HG03442 (cell line): ENCODE measurements at regions not wholly inside any gene's neighbourhood (a gene's known extent, or its start where the extent isn't known, plus 50 kb on each side); places are given as distances from the start of the nearest gene placed in this dataset.
A peak's percentile ranks its signal among the peaks of the same experiment; 100 is the strongest.

Experiments used
- ATAC-seq: cut with Tn5 transposase; IDR thresholded peaks from one replicate; pipeline ENCODE4 v1.9.1; 2021; ENCODE audit warnings: mild to moderate bottlenecking, moderate library complexity; ENCODE audit not compliant: unreplicated experiment

DNA sequence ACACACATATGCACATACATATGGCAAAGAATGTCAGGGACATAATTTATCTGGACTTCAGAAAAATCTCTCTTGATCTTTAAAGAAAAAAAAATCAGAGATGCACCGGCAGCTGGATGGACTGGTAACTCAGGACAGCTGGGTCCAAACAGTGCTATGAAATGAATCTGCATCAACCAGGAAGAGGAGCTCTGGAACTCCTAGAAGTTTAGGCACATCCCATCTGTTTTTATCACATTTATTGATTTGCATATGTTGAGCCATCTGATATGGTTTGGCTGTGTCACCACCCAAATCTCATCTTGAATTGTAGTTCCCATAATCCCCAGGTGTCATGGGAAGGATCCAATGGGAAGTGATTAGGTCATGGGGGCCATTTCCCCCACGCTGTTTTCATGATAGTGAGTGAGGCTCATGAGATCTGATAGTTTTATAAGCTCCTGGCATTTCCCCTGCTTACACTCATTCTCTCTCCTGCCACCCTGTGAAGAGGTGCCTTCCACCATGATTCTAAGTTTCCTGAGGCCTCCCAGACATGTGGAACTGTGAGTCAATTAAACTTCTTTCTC, 87.7 kb upstream of the AKIP1 start:
- no peak for ATAC-seq

DNA sequence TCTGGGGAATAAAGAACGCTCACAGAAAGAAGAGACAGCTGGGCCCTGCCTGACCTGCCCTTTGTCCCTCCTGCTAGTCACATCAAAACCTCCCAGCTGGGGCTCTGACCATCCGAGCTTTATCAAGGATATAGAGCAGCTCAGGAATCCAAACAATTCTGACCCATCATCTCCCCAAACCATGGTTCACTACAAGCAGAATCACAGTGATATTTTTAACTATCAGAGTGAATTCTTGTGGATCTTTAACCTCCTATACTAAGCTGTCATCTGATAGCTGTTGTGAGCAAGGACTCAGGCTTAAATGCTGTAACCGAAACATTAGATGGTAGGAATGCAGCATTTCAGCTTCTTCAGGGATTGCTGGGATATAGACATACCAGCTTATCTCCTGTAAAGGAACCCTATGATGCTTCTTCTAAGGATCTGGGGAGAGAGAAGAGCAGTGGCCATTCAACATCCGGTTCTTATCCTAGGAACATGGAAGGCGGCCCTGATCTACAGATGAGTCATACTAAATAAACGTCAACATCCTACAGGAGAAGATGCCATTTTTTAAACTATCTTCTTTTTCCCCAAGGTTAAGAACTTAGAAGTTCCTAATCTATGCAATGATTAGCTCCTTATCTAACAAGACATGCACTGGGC, 84.7 kb upstream of the AKIP1 start:
- ATAC-seq: no peak

DNA sequence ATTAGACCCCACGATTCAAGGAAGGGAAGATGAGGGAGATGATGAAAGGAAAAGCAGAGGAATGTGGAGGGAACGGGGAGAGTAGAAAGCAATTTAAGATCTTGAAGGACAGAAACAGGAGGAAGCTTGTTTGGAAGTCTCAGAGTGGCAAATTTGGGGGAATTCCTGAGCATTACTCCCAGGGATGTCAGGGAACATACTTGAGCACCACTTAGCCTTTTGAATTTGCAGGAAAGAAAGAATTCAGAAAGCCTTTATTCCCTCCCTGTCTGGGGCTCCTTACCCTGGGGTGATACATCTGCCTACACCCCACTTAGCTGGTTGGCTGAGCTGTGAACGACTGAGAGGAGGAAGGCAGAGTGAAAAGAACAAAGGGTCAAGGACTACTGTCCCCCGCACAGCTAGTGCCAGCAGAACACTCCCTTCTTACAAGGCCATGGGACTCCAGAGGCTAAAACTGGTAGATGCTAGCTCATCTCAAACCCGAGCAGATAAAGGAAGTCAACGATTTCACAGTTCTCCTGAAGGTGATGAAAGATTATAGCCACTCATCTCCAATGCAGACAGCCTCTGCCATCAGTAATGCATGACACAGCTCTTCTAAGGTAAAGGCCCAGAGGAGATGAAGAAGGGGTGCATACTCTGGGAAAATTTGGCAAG, 84.0 kb upstream of the AKIP1 start:
- no peak for ATAC-seq

DNA sequence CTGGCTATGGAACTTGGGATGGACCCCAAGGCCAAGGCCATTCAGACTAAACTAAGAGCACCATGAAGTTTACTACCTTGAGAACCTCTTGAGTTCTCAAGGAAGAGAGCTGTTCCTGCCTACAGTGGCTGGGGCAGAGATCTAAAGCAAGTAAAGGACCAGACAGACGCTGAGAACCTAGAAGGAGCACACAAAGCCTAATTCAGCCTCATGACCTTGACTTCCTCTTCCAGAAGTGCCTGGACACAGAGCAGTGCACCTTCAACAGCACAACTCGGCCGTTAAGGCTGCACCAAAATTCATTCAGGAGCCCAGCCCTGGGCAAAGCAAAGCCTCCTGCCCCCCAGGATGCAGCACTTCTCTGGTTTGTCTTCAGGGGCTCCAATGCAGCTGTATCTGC, 82.9 kb upstream of the AKIP1 start:
- no peak for ATAC-seq

DNA sequence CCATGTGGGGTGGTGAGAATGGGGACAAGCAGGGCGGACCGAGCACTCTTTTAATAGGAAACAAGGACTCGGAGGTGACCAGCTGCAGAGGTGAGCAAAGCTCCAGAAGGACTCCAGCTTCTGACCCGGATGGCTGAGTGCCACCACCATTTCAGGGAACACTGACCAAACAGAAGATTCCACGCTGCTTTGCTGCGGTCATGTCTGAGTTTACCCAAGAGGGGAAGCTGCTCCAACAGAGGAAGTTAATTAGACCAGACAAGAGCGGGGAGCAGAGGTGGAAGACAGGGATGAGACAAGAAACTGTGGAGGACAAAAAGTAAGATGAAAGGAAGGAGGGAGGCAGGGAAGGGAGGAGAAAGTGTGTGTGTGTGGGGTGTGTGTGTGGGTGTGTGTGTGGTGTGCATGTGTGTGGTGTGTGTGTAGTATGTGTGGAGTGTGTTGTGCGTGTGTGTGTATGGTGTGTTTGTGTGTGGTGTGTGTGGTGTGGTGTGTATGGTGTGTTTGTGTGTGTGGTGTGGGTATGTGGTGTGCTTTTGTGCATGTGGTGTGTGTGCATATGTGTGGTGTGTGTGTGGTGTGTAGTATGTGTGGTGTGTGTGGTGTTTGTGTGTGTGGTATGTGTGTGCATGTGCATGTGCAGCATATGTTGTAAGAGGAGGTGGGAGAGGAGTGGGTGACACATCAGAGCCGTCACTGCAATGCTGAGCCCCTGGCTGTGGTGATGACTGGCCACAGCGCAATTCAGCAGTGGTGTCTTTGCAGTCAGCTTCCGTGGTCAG, 82.2 kb upstream of the AKIP1 start:
- no peak for ATAC-seq

DNA sequence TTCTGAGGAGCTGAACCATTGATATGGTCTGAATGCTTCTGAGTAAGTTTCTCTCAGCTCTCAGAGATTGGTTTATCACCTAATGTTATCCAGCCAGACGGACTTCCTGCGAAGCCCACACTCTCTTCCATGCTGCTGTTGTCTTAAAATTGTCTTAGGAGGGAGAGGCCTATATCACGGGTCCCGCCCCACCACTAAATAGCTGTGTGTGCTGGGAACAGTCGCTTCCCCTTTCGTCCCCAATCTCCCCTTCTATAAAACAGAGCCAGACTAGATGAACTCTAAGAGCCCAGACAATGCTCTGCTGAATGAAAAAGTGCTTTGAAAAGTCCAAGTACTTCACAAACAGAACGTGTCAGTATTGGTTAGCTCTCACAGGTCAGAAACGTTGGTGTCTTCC, 81.4 kb upstream of the AKIP1 start:
- ATAC-seq: no peak

DNA sequence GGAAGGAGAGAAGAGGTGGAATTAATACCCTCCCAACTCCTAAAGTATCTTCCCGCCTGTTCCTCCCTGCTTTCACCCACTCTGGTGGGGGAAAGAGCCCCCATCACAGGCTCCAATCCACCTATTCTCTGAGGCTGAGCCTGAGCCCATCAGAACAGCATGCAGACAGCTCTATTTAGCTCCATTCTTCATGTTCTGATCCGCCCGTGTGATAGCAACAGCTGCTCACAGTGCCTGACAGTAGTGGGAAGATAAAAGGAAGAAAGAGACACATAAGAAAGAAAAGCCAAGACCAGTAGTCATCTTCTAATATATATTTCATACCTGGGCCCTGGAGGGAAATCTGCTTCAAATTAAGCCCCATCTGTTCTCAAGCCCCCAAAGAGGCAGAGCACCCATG, 80.3 kb upstream of the AKIP1 start:
- no peak for ATAC-seq

DNA sequence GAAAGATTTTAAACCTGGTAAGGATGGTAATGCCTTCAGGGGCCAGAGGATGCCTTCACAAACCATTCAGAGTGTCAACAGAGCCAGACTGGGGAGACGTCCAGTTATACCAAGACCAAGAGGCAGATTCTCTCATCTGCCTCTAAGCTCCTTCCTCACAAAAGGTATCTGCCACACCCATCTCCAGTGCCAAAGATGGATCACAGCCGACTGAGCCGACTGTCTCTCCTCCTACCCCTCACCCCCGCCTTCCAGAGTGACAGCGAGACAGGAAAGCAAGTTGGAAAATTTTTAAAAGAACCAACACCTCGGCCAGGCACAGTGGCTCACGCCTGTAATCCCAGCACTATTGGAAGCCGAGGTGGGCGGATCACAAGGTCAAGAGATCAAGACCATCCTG, 79.1 kb upstream of the AKIP1 start:
- ATAC-seq: no peak

DNA sequence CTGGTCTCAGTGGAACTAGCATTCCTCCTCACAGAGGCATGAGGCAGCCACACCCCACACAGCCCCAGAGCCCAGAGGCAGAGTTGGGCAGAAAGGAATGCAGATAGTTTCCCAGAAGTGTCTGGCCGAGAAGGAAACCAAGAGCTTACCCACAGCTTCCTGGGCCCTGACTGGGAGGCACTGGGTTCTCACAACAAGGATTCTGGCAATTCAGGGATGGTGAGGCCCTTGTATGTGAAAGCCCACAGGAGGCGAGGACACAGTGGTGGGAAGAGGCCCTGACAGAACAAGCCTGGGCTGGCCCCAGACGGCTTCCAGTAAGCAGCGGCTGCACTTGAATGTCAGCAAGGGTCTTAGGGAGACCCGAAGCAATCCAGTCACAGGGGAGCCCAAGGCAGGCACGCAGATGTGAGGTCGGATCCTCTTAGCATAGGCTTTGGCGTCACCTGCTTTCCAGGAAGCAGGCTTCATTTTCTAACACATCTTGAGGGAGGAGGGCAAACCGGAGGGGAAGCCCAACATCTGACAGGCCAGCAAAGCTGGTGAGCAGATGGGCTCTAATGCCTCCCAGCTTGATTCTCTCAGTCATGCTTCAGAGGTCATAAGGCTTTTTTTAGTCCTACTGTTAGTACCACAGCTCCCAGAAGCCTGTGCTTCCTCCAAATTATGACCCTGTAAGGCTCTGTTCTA, 78.3 kb upstream of the AKIP1 start:
- peak; percentile 81 for ATAC-seq

DNA sequence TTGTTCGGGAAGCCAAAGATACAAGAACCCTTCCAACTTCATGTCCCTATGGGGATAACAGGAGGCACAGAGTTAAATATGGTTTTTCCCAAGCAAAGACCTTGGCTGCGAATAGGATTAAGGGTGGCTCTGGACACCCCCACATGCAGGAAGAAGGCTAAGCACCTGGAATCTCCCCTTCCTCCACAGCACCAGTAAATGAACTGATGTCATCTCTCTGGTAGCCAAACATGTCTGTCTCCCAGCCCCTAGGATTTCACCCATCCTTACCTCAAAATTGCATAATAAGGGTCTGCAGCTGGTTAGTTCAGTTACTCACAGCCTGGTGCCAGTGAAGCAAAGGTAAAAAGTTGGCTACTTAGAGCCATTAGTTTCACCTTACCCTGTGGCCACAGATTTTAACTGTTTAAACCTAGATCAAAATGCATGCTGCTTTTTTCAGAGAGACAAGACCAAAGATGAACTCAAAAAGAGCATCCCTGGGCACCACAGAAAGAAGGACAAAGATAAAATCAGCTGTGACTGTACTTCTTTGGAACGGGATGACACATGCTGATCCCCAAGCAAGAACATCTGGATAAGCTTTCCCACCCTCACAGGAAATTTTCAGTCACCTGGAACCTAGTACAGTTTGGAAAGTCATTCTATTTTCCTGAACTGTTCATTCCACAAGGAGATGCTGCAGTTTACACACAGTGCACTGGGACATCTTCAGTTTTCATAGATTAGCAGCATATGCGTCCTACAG, 77.2 kb upstream of the AKIP1 start:
- no peak for ATAC-seq

DNA sequence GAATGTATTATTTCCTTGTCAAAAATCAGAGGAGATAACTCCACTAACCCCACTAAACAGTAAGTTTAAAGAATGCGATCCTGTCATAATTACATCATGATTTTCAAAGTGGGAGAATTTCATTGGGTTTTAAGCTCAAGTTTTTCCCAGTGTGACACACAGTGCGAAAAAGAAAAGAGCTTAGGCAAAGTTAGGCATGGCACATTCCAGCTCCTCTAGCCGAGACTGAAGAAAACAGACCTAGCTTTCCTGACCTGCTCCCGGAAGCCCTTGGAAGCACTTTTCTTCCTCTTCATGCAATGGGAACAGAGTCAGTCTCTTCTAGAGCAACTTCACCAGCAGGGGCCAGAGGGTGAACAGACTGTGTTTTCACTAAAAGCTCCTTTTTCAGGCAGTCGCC, 76.6 kb upstream of the AKIP1 start:
- ATAC-seq: no peak

DNA sequence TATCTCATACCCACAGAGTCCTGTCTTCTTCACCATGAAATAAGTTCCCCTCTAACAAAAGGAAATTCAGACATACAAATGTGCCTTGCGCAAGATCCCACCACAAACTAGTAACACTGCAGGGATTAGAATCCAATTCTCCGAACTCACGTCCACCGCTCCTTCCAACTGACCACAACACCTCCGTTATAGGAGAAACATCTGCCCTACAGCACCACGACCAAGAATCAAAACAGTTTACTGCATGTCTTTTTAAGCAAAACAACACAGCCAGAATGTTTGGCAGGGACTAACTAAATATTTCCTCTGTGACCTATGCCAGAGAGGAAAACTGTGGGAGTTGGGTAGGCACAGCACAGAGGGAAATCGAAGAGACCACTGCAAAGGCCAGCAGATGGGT, 72.7 kb upstream of the AKIP1 start:
- no peak for ATAC-seq

DNA sequence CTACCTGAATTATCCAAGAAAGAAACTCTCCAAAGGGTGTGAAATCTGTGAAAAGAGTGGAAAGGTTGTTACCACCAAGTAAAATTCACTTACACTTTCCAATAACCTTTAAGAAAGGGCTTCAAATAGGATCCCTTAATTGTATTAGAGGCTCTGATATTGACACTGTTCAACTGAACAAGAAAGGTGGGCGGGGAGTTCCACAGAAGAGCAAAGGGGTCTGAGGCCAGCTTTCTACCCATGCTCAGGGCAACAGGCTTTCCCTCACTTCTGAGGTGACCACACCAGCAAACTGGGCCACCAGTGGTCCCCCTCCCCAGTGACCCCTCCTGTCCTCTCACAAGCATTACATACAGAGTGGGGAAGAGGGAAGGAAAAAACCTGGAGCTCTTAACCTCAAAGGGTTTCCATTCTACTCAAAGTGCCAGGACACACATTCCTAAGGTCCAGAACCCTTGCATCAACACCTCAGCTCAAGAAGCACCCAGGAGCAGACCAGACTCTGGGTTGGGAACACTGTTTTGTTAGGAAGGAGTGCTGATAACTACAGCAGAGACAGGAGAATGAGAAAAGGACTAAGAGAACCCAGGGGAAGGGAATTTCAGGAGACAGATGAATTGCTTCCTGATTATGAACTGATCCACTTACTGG, 71.6 kb upstream of the AKIP1 start:
- ATAC-seq: no peak

DNA sequence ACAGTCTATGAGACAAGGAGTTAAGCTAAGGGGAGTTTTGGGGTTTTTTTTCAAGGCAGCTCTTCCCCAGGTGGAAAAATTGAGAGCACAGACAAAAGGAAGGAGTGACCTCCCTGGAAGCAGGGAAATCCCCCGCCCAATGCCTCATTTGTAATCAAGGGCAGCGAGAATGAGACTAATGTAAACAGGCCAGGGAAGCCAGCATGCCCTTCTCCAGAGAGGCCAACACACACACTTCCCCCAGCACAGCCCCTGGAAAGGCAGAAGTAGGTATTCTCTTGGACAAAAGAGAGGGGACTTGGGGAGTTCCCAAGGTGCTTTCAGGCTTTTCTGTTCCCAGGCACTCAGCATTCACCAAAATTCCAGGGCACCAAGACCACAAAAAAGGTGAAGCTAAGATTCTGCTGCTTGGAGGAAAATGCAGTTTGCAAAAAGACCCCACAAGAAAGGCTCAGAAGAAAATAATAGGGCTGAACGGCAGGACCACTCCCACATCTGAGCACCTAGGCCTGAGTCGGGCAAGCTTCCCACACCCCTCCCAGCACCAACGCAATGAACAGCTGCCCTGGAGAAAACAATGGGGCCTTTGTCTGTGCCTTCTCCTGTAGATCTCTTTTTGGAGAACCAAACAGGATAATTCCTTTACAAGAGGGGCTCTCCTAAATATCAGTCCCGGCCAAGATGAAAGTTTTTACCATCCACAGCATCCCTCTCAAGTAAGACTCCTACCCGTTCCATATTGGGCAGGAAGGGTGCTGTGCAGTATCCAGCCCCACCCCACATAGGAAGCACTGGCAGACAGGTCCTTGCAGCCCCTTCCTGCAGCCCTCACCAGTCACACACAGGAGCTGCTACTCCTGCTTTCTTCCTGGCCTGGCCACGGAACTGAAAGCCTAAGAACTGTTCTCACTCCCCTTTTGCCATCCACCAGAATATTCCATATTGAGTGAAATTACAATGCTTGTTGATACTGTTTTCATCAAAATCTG, 70.7 kb upstream of the AKIP1 start:
- ATAC-seq: no peak

DNA sequence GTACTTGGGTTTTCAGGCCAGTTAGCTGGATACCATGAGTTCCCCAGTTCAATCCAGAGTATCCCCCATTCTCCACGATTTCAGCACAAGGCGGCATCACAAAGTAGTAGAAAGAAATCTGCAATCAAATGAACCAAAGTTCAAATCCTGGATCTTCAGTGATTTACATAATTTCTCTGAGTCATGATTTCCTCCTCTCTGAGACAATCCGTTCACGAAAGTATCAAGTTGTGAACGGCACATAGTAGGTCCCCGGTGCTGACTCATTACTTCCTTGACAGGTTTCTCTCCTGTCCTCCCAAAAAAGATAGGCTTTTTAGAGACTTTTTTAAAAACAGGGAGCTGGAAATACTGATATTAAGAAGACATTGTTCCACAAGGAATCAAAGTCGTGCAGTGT, 69.1 kb upstream of the AKIP1 start:
- no peak for ATAC-seq

DNA sequence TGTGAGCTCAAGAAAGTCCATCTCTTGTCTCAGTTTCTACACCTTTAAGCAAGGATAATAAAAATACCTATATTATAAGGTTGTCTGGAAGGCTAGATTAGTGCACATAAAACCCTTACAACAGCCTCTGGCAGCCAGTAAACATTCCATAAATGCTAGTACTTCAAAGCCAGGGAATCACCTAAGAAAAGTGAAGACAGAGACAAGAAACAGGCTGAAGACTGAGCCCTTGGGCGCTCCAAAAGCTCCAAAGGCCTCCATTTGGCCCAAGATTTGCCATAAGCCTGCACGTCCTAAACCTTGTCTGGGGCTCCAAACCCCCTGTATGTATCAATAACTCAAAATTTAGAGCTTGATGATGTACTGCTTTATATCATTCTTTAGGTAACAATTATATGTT, 52.2 kb upstream of the AKIP1 start:
- no peak for ATAC-seq
